Fibroblast of villous mesenchyme (primary cell): ENCODE measurements at regions not wholly inside any gene's neighbourhood (a gene's known extent, or its start where the extent isn't known, plus 50 kb on each side); places are given as distances from the start of the nearest gene placed in this dataset.

Source experiments
- DNase-seq: peaks from one replicate; pipeline ENCODE4 v3.0.0-alpha.2; 2010; ENCODE audit warnings: low read depth
- H3K4me3 ChIP-seq: 2 replicates; pipeline ENCODE4 v1.5.1; 2011; ENCODE audit warnings: low read depth, mild to moderate bottlenecking, low read length
- TF ChIP-seq, protein P1 (sequence below): IDR thresholded peaks from 2 replicates; pipeline ENCODE4 v1.5.1; 2012; ENCODE audit warnings: low read depth, mild to moderate bottlenecking, low read length; ENCODE audit not compliant: insufficient read depth

DNA sequence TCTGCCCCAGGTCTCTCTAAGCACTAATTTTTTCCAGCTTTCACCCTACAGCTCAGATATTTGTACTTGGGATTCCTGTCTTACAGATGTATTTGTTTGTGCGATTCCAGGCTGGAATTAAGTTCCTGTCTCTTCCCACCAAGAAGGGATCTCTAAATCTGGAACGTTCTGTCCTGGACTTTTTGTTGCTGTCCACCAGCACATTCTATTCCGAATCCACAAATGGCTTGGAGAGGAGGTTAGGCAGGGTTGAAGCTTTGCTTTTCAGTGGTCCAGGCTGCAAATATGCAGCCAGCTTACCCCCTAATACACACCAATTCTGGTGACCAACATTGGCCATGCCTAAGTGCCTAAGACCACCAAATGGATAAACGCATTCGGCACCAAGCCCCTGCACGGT is 315.0 kb downstream of the TNS1 start:
- peak; percentile 43 for DNase-seq
- TF ChIP-seq, protein P1, sequence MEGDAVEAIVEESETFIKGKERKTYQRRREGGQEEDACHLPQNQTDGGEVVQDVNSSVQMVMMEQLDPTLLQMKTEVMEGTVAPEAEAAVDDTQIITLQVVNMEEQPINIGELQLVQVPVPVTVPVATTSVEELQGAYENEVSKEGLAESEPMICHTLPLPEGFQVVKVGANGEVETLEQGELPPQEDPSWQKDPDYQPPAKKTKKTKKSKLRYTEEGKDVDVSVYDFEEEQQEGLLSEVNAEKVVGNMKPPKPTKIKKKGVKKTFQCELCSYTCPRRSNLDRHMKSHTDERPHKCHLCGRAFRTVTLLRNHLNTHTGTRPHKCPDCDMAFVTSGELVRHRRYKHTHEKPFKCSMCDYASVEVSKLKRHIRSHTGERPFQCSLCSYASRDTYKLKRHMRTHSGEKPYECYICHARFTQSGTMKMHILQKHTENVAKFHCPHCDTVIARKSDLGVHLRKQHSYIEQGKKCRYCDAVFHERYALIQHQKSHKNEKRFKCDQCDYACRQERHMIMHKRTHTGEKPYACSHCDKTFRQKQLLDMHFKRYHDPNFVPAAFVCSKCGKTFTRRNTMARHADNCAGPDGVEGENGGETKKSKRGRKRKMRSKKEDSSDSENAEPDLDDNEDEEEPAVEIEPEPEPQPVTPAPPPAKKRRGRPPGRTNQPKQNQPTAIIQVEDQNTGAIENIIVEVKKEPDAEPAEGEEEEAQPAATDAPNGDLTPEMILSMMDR, result no peak
- H3K4me3 ChIP-seq, result no peak overlapping the region

DNA sequence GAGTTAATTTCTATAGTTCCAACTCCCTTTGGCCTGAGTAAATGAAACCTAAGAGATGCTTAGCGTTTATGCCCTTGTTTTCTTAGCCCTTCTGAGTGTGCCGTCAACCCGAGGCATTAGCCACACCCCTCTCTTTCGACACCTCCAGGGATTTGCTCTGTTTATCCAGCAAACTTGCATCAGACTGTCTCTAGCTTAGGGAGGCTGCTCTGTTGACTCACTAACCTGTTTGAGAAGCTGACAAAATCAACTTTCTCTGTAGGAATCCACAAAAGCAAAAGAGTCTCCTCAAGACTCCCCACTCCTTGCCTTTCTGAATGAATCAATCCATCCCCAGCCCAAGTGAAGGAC is 317.6 kb downstream of the TNS1 start:
- no peak overlapping the region for H3K4me3 ChIP-seq
- TF ChIP-seq, protein P1, result no peak
- DNase-seq, result peak; percentile 98

DNA sequence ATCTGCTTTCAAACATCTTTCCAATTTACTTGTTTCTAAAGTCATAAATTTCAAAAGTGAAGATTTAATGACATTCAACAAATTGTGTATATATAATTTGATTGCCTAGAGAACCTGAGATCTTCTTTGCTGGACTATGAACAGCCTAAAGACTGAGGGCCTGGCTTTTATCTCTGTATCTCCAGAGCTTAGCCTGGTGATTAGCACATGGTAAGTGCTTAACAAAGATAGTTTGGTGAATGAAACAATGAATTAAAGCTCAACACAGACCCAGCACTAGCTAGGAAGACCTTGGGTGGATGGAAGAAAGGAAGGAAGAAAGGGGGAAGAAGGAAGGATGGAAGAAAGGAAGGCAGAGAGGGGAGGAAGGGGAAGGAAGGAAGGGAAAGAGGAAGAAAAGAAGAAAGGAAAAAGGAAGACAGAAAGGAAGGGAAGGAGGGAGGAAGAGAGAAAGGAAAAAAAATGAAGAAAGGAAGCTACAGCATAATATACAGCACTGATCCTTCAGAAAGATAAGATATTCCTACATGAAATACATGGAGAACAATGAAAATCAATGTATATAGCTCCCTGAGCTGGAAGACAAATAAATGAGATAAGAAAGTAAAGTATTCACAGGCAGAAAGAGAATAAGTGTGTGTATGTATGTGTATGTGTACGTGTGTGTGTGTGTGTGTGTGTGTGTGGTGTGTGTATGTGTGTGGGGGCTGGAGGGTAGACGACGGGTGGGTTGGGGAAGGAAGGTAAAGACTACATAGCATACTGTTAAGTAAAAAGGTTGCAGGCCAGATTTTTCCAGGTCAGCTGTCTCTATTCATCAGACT is 318.2 kb downstream of the TNS1 start:
- TF ChIP-seq, protein P1, result no peak
- H3K4me3 ChIP-seq, result no peak overlapping the region
- DNase-seq, result no peak

DNA sequence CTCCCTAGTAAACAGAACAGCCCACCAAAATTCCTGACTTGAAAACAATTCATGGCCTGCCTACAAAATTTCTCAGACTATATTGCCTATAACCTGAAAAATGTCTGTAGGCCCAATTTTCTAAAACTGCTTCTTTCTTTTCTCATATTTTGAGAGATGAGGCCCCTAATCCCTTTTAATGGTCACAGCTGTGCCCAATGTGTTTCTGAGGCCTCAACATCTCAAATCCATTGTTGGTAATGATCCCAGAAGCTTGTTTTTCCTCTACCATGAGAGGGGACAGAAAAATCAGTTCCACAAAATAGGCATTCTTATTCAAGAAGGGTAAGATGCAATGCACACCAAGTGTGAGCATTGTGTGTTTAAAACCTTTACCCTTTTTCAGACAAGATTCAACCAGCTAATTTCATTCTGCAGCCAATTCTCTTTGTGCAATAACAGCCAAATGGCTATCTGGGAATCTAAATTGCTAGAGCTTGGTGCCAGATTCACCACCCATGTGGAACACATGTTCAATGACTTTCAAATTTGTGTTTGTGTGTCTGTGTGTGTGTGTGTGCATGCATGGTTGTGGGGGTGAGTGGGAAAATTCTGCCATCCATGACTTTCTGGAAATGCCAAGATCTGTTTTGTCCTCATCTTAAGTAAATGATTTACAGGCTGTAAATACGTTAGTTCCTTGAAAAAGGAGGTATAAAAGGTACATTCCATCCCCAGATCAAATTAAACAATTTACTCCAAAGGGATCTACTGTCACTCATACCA is 319.5 kb downstream of the TNS1 start:
- no peak for DNase-seq
- H3K4me3 ChIP-seq, result no peak overlapping the region
- TF ChIP-seq, protein P1, result no peak

DNA sequence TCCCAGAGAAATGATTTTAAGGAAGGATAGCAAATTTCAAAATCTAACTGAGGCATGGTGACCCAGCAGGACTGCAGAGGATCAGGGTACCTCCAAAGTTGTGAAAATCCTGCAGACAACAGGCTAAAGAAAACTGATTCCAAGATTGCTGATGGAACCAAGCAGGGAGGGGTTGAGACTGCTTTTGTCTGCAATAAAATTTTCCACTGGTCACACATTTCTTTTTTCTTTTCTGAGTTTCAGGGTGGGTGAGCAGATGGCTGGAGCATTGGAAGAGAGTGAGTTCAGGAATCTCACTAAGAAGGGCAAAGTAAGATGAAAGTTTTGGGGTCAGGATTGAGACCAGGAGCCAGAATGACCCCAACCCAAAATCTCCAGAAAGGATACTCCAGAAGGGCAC is 321.0 kb downstream of the TNS1 start:
- no peak for DNase-seq
- H3K4me3 ChIP-seq, result no peak overlapping the region
- TF ChIP-seq, protein P1, result no peak

DNA sequence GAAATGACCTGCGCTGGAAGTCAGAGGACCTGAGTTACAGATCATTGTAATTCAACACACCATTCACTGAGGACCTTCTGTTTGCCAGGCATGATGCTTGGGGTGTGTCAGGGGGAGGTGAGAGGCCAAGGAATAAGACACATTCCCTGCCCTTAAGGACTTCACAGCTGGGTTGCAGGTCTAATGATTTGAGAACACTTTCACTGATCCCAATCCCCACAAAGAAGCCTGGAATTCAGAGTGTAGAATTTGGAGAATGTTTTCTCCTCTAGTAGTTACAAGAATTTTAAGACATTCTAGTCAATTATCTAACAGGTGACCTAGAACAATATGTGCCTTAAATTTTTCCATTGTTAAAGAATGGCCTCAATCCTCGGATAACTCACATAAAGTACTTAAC is 322.4 kb downstream of the TNS1 start:
- TF ChIP-seq, protein P1, result no peak
- H3K4me3 ChIP-seq, result no peak overlapping the region
- DNase-seq, result no peak
